Vagina (tissue), 2 donors: ENCODE measurements at regions not wholly inside any gene's neighbourhood (a gene's known extent, or its start where the extent isn't known, plus 50 kb on each side); places are given as distances from the start of the nearest gene placed in this dataset.

ENCODE experiments used
- DNase-seq, 2 donors: peaks; one replicate each; pipeline ENCODE4 v3.0.0-alpha.2; 2017; ENCODE audit errors: extremely low spot score in 2 of 2
- H3K27ac ChIP-seq: fragments of 200-600 bp; sonication (generic); one replicate; pipeline ENCODE4 v1.5.1; 2019
- H3K27me3 ChIP-seq: fragments of 200-600 bp; sonication (generic); one replicate; pipeline ENCODE4 v1.5.1; 2019
- H3K36me3 ChIP-seq, 2 donors: fragments of 200-600 bp; sonication (generic); one replicate each; pipeline ENCODE4 v1.5.1; 2017 to 2019
- H3K4me1 ChIP-seq: fragments of 200-600 bp; sonication (generic); one replicate; pipeline ENCODE4 v1.5.1; 2019
- H3K4me3 ChIP-seq, 2 donors: fragments of 200-600 bp; sonication (generic); 1 replicate in 1 of 2; 2 replicates in 1 of 2; pipeline ENCODE4 v1.5.1; 2016 to 2019
- H3K9me3 ChIP-seq: fragments of 200-600 bp; sonication (generic); one replicate; pipeline ENCODE4 v1.5.1; 2019
- CTCF ChIP-seq, 3 experiments: fragments of 450-650 bp in 2 of 3; fragments of 200-600 bp in 1 of 3; sonication (generic) in 1 of 3; IDR thresholded peaks; one replicate each; pipeline ENCODE4 v1.5.1; 2017 to 2019; ENCODE audit warnings: antibody characterized with exemption in 3 of 3, mild to moderate bottlenecking in 2 of 3, moderate library complexity in 2 of 3
- POLR2A ChIP-seq, 2 donors: fragments of 450-650 bp; IDR thresholded peaks; one replicate each; pipeline ENCODE4 v1.6.1; 2017; ENCODE audit warnings: antibody characterized with exemption in 2 of 2, mild to moderate bottlenecking in 2 of 2, moderate library complexity in 2 of 2
- POLR2AphosphoS5 ChIP-seq, 2 donors: sonication (generic); formaldehyde crosslinking; IDR thresholded peaks; one replicate each; pipeline ENCODE4 v1.9.0; 2017; ENCODE audit warnings: antibody characterized with exemption in 2 of 2, mild to moderate bottlenecking in 2 of 2, low read depth in 1 of 2; ENCODE audit not compliant: insufficient read depth in 1 of 2
- intact Hi-C: fragments of 100-400 bp; cut with DNase I; formaldehyde crosslinking; loops from one replicate; pipeline ENCODE4 v1.15.1; 2023

GRCh38 chr2:7407001-7407400 is 489.8 kb downstream of the RNF144A start:
- no peak overlapping the region for H3K4me3 ChIP-seq
- H3K9me3 ChIP-seq, result no peaks in the 10 kb centered on the region
- no peak for DNase-seq
- H3K27me3 ChIP-seq, result no peaks in the 10 kb centered on the region
- no peaks in the 10 kb centered on the region for H3K4me1 ChIP-seq
- TF ChIP-seq CTCF (IDR thresholded peaks at IDR 0.05), result no peak
- no peak for TF ChIP-seq POLR2A (IDR thresholded peaks at IDR 0.05)
- no peak for TF ChIP-seq POLR2AphosphoS5 (IDR thresholded peaks at IDR 0.05; ENCODE audit: insufficient read depth in 1 of 2, low read depth in 1 of 2)
- no peaks in the 10 kb centered on the region for H3K36me3 ChIP-seq
- H3K27ac ChIP-seq, result no peak overlapping the region
- intact Hi-C loops, result no loop called here

- Histone ChIP-seq H3K4me1 (no peaks in the 10 kb centered on the region), H3K36me3 (no peaks in the 10 kb centered on the region), H3K27me3 (no peaks in the 10 kb centered on the region), H3K27ac (no peak overlapping the region), H3K9me3 (no peaks in the 10 kb centered on the region), H3K4me3 (no peak overlapping the region)
- TF ChIP-seq CTCF (IDR thresholded peaks at IDR 0.05) (no peak), POLR2A (IDR thresholded peaks at IDR 0.05) (no peak), POLR2AphosphoS5 (IDR thresholded peaks at IDR 0.05; ENCODE audit: insufficient read depth in 1 of 2, low read depth in 1 of 2) (no peak)
- intact Hi-C loops, result no loop called here
- DNase-seq, result no peak
These were observed 490.9 kb downstream of the RNF144A start for GRCh38 chr2:7407906-7408680.

GRCh38 chr2:7411691-7412090 is 494.5 kb downstream of the RNF144A start:
- no peaks in the 10 kb centered on the region for H3K27me3 ChIP-seq
- H3K27ac ChIP-seq, result no peak overlapping the region
- no peaks in the 10 kb centered on the region for H3K4me1 ChIP-seq
- intact Hi-C loops, result no loop called here
- no peak for TF ChIP-seq CTCF (IDR thresholded peaks at IDR 0.05)
- no peak for TF ChIP-seq POLR2A (IDR thresholded peaks at IDR 0.05)
- no peak for TF ChIP-seq POLR2AphosphoS5 (IDR thresholded peaks at IDR 0.05; ENCODE audit: insufficient read depth in 1 of 2, low read depth in 1 of 2)
- H3K36me3 ChIP-seq, result no peaks in the 10 kb centered on the region
- no peaks in the 10 kb centered on the region for H3K9me3 ChIP-seq
- no peak overlapping the region for H3K4me3 ChIP-seq
- no peak for DNase-seq

- DNase-seq, result no peak
- no peaks in the 10 kb centered on the region for H3K27me3 ChIP-seq
- no peaks in the 10 kb centered on the region for H3K4me1 ChIP-seq
- H3K4me3 ChIP-seq, result no peak overlapping the region
- no peak overlapping the region for H3K27ac ChIP-seq
- no peaks in the 10 kb centered on the region for H3K36me3 ChIP-seq
- H3K9me3 ChIP-seq, result no peaks in the 10 kb centered on the region
- intact Hi-C loops, result no loop called here
- no peak for TF ChIP-seq POLR2AphosphoS5 (IDR thresholded peaks at IDR 0.05; ENCODE audit: insufficient read depth in 1 of 2, low read depth in 1 of 2)
These were observed 500.9 kb downstream of the RNF144A start for GRCh38 chr2:7417845-7418742.

DNA sequence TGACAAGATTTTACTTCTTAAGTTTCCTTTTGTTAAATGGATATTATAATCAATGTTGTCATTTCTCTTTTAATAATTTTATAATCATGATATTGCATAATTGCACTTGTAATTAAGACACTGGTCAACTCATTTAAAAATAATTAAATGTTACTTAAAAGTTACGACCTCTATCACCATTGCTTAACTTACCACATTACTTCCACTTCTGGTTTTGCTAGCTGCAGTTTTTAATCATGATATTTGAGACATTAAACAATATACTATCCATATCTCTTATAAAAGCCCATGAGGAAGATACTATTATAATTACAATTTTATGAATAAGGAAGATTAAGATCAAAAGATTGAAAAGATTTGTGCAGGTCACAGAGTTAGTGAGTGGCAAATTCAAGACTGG is 502.0 kb downstream of the RNF144A start:
- H3K9me3 ChIP-seq, result no peaks in the 10 kb centered on the region
- no peaks in the 10 kb centered on the region for H3K4me1 ChIP-seq
- no peak for DNase-seq
- H3K27me3 ChIP-seq, result no peaks in the 10 kb centered on the region
- TF ChIP-seq POLR2AphosphoS5 (IDR thresholded peaks at IDR 0.05; ENCODE audit: insufficient read depth in 1 of 2, low read depth in 1 of 2) (no peak), CTCF (IDR thresholded peaks at IDR 0.05) (no peak), POLR2A (IDR thresholded peaks at IDR 0.05) (no peak)
- H3K4me3 ChIP-seq, result no peak overlapping the region
- H3K36me3 ChIP-seq, result no peaks in the 10 kb centered on the region
- no peak overlapping the region for H3K27ac ChIP-seq
- intact Hi-C loops, result no loop called here
